SK-N-SH (cell line): ENCODE measurements at regions not wholly inside any gene's neighbourhood (a gene's known extent, or its start where the extent isn't known, plus 50 kb on each side); places are given as distances from the start of the nearest gene placed in this dataset.

ENCODE experiments used
- CTCF ChIA-PET: fragments of 300-600, 350-600 bp; formaldehyde crosslinking; extraction: SDS; loops from one replicate; lab custom pipeline; 2021; lab: Yijun Ruan, JAX
- POLR2A ChIA-PET: fragments of 350-600 bp; sonication (Branson Sonifier 250); formaldehyde crosslinking; extraction: SDS; loops from one replicate; lab custom pipeline; 2020; ENCODE audit warnings: antibody characterized with exemption, inconsistent platforms; lab: Yijun Ruan, JAX
- DNase-seq: peaks from one replicate; pipeline ENCODE4 v3.0.0; 2012
- H2AFZ ChIP-seq: fragments of 200-600 bp; sonication (generic); 2 replicates; pipeline ENCODE4 v1.8.1; 2016; ENCODE audit warnings: antibody characterized with exemption, mild to moderate bottlenecking, low read depth
- H3F3A ChIP-seq: fragments of 200-600 bp; sonication (generic); replicated peaks from 2 replicates; pipeline ENCODE3; 2016; ENCODE audit warnings: antibody characterized with exemption, mild to moderate bottlenecking; ENCODE audit not compliant: insufficient read depth
- H3K27ac ChIP-seq, 2 experiments: fragments of 200-500 bp in 1 of 2; fragments of 200-600 bp in 1 of 2; sonication (Bioruptor generic) in 1 of 2; sonication (generic), shearing (Covaris generic) in 1 of 2; 2 replicates each; pipeline versions ENCODE4 v1.5.1 to v1.6.1; 2014 to 2016; ENCODE audit warnings: low read depth in 2 of 2, inconsistent platforms in 1 of 2, low read length in 1 of 2, mild to moderate bottlenecking in 1 of 2, mixed read lengths in 1 of 2
- H3K27me3 ChIP-seq: fragments of 200-600 bp; sonication (generic), shearing (Covaris generic); 2 replicates; pipeline ENCODE4 v1.6.1; 2016; ENCODE audit warnings: mixed run types; ENCODE audit not compliant: insufficient read depth
- H3K36me3 ChIP-seq, 2 experiments: fragments of 200-500 bp in 1 of 2; fragments of 200-600 bp in 1 of 2; sonication (Bioruptor generic) in 1 of 2; sonication (generic) in 1 of 2; replicated peaks in 1 of 2; 2 replicates each; pipeline versions ENCODE3 to v1.5.1; 2014 to 2016; ENCODE audit warnings: low read length in 1 of 2, mild to moderate bottlenecking in 1 of 2; ENCODE audit not compliant: insufficient read depth in 2 of 2, control insufficient read depth in 1 of 2
- H3K4me1 ChIP-seq, 2 experiments: fragments of 200-500 bp in 1 of 2; fragments of 200-600 bp in 1 of 2; sonication (Bioruptor generic) in 1 of 2; sonication (generic), shearing (Covaris generic) in 1 of 2; 2 replicates each; pipeline versions ENCODE4 v1.5.1 to v1.6.1; 2014 to 2016; ENCODE audit warnings: low read depth in 1 of 2, low read length in 1 of 2, mixed run types in 1 of 2; ENCODE audit not compliant: insufficient read depth in 2 of 2, control insufficient read depth in 1 of 2
- H3K4me2 ChIP-seq: fragments of 200-600 bp; sonication (generic), shearing (Covaris generic); 2 replicates; pipeline ENCODE4 v1.6.1; 2017; ENCODE audit warnings: mixed run types
- H3K4me3 ChIP-seq, 2 experiments: fragments of 200-500 bp in 1 of 2; fragments of 200-600 bp in 1 of 2; sonication (Bioruptor generic) in 1 of 2; sonication (generic), shearing (Covaris generic) in 1 of 2; 2 replicates each; pipeline versions ENCODE4 v1.5.1 to v1.8.1; 2014 to 2016; ENCODE audit warnings: low read depth in 2 of 2, inconsistent platforms in 1 of 2, low read length in 1 of 2, mild to moderate bottlenecking in 1 of 2, mixed read lengths in 1 of 2, moderate library complexity in 1 of 2
- H3K79me2 ChIP-seq: fragments of 200-600 bp; sonication (generic); 2 replicates; pipeline ENCODE4 v1.8.1; 2017; ENCODE audit warnings: mild to moderate bottlenecking; ENCODE audit not compliant: insufficient read depth
- H3K9ac ChIP-seq: fragments of 200-600 bp; sonication (generic); 2 replicates; pipeline ENCODE4 v1.6.1; 2017; ENCODE audit warnings: mixed run types
- H3K9me2 ChIP-seq: fragments of 200-600 bp; sonication (generic); 2 replicates; pipeline ENCODE4 v1.6.1; 2017; ENCODE audit warnings: mixed run types
- H3K9me3 ChIP-seq: fragments of 200-600 bp; sonication (generic); 2 replicates; pipeline ENCODE4 v1.6.1; 2017; ENCODE audit warnings: mixed run types, mild to moderate bottlenecking, moderate library complexity
- H4K20me1 ChIP-seq: fragments of 200-600 bp; sonication (generic); 2 replicates; pipeline ENCODE4 v1.6.1; 2017; ENCODE audit warnings: mild to moderate bottlenecking, mixed run types; ENCODE audit not compliant: insufficient read depth
- ELF1 ChIP-seq: IDR thresholded peaks from 2 replicates; pipeline ENCODE4 v1.4.0; 2012
- EP300 ChIP-seq, 2 experiments: IDR thresholded peaks; 2 replicates each; pipeline versions ENCODE4 v1.4.0 to v1.6.1; 2012; ENCODE audit warnings: borderline replicate concordance in 1 of 2, low read depth in 1 of 2, low read length in 1 of 2
- EZH2phosphoT487 ChIP-seq: fragments of 200-600 bp; sonication (generic); IDR thresholded peaks from 2 replicates; pipeline ENCODE4 v1.6.1; 2017; ENCODE audit warnings: low read depth, mixed run types, mild to moderate bottlenecking, antibody characterized with exemption, moderate library complexity, borderline replicate concordance
- FOSL2 ChIP-seq: IDR thresholded peaks from 2 replicates; pipeline ENCODE4 v1.4.0; 2012; ENCODE audit warnings: low read depth, mild to moderate bottlenecking, moderate library complexity, borderline replicate concordance
- FOXM1 ChIP-seq: IDR thresholded peaks from 2 replicates; pipeline ENCODE4 v1.4.0; 2012; ENCODE audit warnings: low read depth, mild to moderate bottlenecking
- IRF3 ChIP-seq: fragments of 150-350 bp; IDR thresholded peaks from 2 replicates; pipeline ENCODE4 v1.6.1; 2016; ENCODE audit warnings: mild to moderate bottlenecking, low read depth, low read length
- JUND ChIP-seq: IDR thresholded peaks from 2 replicates; pipeline ENCODE4 v1.4.0; 2012
- MEF2A ChIP-seq: IDR thresholded peaks from 2 replicates; pipeline ENCODE4 v1.4.0; 2012; ENCODE audit warnings: low read depth, borderline replicate concordance
- MXI1 ChIP-seq: IDR thresholded peaks from 2 replicates; pipeline ENCODE4 v1.6.1; 2012; ENCODE audit warnings: mild to moderate bottlenecking, low read depth, low read length, improper control_type of control experiment
- NFIC ChIP-seq: IDR thresholded peaks from 2 replicates; pipeline ENCODE4 v1.4.0; 2012; ENCODE audit warnings: borderline replicate concordance
- PBX3 ChIP-seq: IDR thresholded peaks from 2 replicates; pipeline ENCODE4; 2012
- POLR2AphosphoS5 ChIP-seq: IDR thresholded peaks from 2 replicates; pipeline ENCODE4 v1.6.1; 2012; ENCODE audit warnings: low read depth, low read length
- RAD21 ChIP-seq: IDR thresholded peaks from 2 replicates; pipeline ENCODE4 v1.6.1; 2012; ENCODE audit warnings: mild to moderate bottlenecking, low read length
- REST ChIP-seq: IDR thresholded peaks from 2 replicates; pipeline ENCODE4 v1.6.1; 2012; ENCODE audit warnings: mild to moderate bottlenecking, low read depth, low read length, moderate library complexity
- RXRA ChIP-seq: IDR thresholded peaks from 2 replicates; pipeline ENCODE4 v1.4.0; 2012; ENCODE audit warnings: low read depth, mild to moderate bottlenecking, borderline replicate concordance
- SIN3A ChIP-seq: IDR thresholded peaks from 2 replicates; pipeline ENCODE4 v1.6.1; 2012; ENCODE audit warnings: low read depth, mild to moderate bottlenecking, low read length, moderate library complexity, borderline replicate concordance
- TAF1 ChIP-seq: IDR thresholded peaks from 2 replicates; pipeline ENCODE4 v1.6.1; 2012; ENCODE audit warnings: low read depth, mild to moderate bottlenecking, low read length, moderate library complexity, borderline replicate concordance
- TCF12 ChIP-seq: IDR thresholded peaks from 2 replicates; pipeline ENCODE4 v1.4.0; 2012
- TEAD4 ChIP-seq: IDR thresholded peaks from 2 replicates; pipeline ENCODE4 v1.4.0; 2012; ENCODE audit warnings: mild to moderate bottlenecking, borderline replicate concordance; ENCODE audit not compliant: insufficient read depth
- TF ChIP-seq, protein P1 (sequence below): IDR thresholded peaks from 2 replicates; pipeline ENCODE4 v1.4.0; 2012; ENCODE audit warnings: low read depth

GRCh38 chr6:142013287-142013686 is 119.4 kb upstream of the GJE1 start:
- H3K9ac ChIP-seq = peak overlapping the region; percentile 56; the same call in 1 of the 2 replicates
- H3K27me3 ChIP-seq = no peaks in the 10 kb centered on the region
- no peak overlapping the region for H2AFZ ChIP-seq
- TF ChIP-seq EP300 (IDR thresholded peaks at IDR 0.05; ENCODE audit: borderline replicate concordance in 1 of 2, low read depth in 1 of 2, low read length in 1 of 2) (peak in 1 of 2 experiments; percentile 83; a peak in 3 of 4 replicates), SIN3A (no peak), TEAD4 (peak; percentile 81), ELF1 (peak; percentile 29; the same call in 1 of the 2 replicates), TCF12 (peak; percentile 85), MXI1 (no peak), EZH2phosphoT487 (no peak), JUND (peak; percentile 94), RAD21 (no peak), PBX3 (peak; percentile 62), POLR2AphosphoS5 (peak; percentile 45; the same call in 1 of the 2 replicates), REST (no peak), MEF2A (peak; percentile 80; the same call in 1 of the 2 replicates), IRF3 (no peak), FOXM1 (peak; percentile 57; the same call in 1 of the 2 replicates), RXRA (peak; percentile 79), FOSL2 (peak; percentile 93), TAF1 (no peak), NFIC (peak; percentile 65)
- TF ChIP-seq, protein P1, sequence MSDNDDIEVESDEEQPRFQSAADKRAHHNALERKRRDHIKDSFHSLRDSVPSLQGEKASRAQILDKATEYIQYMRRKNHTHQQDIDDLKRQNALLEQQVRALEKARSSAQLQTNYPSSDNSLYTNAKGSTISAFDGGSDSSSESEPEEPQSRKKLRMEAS = peak; percentile 31; the same call in 1 of the 2 replicates
- no peak for DNase-seq
- H3K27ac ChIP-seq = peak overlapping the region in 1 of 2 experiments; percentile 100; a peak in 2 of 4 replicates
- no peak overlapping the region for H3K4me3 ChIP-seq
- CTCF ChIA-PET = no interaction called here
- H3F3A ChIP-seq = peaks cover 41% of the 10 kb centered on the region
- H3K79me2 ChIP-seq = peaks cover 75% of the 10 kb centered on the region
- POLR2A ChIA-PET = no interaction called here
- no peaks in the 10 kb centered on the region for H3K9me2 ChIP-seq
- 0 out of 2 replicates have a peak overlapping the region, but pooled peaks have one; percentile 37 for H3K4me2 ChIP-seq
- H3K4me1 ChIP-seq = peaks cover 0 to 19% of the 10 kb centered on the region in 2 experiments; a peak in 3 of 4 replicates
- no peaks in the 10 kb centered on the region for H4K20me1 ChIP-seq
- H3K36me3 ChIP-seq = peaks cover 0 to 2% of the 10 kb centered on the region in 2 experiments
- H3K9me3 ChIP-seq = peaks cover 5% of the 10 kb centered on the region; the same call in 1 of the 2 replicates
